GM21381 (cell line): ENCODE measurements at regions not wholly inside any gene's neighbourhood (a gene's known extent, or its start where the extent isn't known, plus 50 kb on each side); places are given as distances from the start of the nearest gene placed in this dataset.

Source experiments
- ATAC-seq: cut with Tn5 transposase; IDR thresholded peaks from one replicate; pipeline ENCODE4 v1.9.1; 2021; ENCODE audit warnings: mild to moderate bottlenecking, moderate library complexity; ENCODE audit not compliant: unreplicated experiment

DNA sequence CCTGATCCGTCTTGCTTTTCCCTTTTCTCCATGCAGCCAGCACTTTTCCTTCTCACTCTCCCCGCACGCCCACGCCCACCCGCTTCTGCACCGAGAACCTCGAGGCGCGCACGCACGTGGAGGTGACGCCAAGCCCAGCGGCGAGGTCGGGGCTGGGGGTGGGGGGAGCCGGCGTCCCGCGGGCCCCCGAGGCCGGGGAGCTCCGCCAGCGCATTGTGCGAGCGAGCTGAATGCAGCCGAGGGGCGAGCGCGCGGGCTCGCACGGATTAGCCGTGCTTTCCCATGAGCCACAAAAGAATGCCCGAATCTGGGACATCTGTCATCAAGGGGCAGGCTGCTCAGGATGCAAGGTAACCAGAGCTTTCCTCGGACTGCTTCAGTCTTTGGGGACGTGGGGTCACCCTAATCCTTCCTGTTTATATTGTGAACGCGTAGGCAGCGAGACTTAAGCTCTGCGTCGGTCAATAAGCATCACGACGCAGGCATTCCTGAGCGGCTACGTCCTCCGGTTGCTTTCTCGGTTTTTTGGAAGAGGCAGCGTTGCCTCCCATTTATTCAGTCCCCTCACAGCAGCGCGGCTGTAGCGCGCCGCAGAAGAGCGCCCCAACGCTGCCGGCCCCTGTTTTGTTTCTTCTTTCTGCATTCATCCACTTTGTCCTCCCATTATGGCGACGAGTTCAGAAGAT lies 67.3 kb upstream of the AKT3 start:
- no peak for ATAC-seq

DNA sequence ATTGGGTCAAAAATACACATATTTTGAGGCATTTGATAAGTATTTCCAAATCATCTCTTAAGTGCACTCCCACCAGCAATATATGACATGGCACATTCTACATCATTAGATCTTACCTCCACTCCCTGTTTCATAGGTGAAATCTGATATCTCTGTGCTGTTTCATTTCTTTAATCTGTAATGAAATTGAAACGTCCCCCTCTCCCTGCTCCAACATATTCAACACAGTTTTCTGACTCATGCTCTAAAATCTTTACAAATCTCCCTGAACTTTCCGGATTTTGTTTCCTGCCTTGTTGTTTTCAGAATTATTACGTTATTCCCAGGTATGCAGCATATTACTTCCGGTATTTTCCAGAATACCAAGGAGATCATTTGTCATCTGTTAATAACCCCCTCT lies 66.1 kb upstream of the AKT3 start:
- ATAC-seq = no peak

DNA sequence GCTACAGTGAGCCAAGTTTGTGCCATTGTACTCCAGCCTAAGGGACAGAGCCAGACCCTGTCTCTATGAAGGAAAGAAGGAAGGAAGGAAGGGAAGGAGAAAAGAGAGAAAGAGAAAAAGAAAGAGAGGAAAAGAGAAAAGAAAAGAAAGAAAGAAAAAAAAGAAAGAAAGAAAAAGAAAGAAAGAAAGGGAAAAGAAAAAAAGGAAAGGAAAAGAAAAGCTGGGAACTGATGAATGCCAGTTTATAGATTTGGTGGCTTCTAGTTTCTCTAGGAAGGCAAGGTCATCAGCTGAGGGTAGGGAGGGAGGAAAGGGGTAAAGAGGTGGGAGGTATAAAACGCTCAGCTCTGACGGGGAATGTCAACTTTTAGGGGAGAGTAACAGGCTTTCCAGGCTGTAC lies 62.3 kb upstream of the AKT3 start:
- ATAC-seq = no peak

- no peak for ATAC-seq
These were observed 60.6 kb upstream of the AKT3 start for GRCh38 chr1:243910607-243911006.

DNA sequence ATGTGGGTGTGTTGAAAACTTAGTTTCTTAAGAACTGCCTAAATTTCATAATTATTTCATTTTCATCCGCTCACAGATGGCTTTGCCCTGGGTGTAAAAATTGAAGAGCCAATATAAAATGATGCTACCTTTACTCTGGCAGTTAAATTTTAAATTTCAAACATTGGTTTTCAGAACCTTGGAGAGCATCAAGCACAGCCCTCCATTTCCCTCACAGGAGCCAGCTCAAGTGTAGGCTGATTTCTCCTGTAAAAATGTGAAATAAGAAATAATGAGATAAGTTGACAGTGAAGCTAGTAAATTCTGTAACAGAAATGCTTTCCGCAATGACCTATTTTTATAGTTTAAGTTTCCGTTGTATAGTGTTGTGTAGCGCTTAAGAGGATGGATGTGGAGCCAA lies 53.9 kb upstream of the AKT3 start:
- no peak for ATAC-seq

DNA sequence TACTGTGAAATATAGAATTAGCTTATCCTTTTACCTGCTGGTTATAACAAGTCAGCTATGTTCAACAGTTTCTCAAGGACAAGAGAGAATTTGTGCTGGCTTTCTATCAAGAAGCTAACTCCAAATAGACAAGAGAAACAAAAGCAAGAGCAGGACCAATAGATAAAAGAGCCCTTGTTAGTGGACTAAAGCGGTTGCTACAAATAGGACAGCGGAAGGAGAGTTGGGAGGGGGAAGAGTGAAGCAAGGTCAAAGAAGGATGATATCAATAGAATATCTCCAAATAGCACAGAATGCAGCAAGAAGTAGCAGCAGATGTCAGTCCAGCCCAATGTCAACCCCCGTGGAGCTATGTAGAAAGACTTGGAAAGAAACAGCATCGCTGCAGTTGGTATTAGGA lies 53.0 kb upstream of the AKT3 start:
- ATAC-seq = no peak

DNA sequence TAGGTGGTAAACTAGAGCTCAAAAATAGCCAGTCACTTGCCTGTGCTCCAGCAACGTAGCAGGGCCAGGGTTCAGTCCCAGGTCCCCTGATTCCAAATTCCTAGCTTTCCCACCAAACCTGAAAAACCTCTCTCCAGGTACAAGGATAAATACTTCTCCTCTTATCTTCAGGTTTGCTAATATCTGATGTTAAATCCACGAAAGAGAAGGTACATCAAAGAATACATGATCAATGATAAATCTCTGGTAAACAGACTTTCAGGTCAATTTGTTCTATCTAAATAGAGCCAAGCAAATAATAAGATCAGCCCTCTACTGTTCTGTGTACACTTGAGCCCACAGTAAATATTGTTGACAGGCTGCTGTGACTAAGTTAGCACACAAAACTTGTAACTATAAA lies 52.1 kb upstream of the AKT3 start:
- ATAC-seq = no peak
